Parathyroid adenoma (tissue), 2 donors: ENCODE measurements at regions not wholly inside any gene's neighbourhood (a gene's known extent, or its start where the extent isn't known, plus 50 kb on each side); places are given as distances from the start of the nearest gene placed in this dataset.

Source experiments
- H2AFZ ChIP-seq: fragments of 300-600 bp; sonication (generic); one replicate; pipeline ENCODE4 v1.7.0; 2017; ENCODE audit warnings: antibody characterized with exemption, mild to moderate bottlenecking
- H3K27ac ChIP-seq: fragments of 300-600 bp; sonication (generic); one replicate; pipeline ENCODE4 v1.7.0; 2017
- H3K27me3 ChIP-seq: fragments of 300-600 bp; sonication (generic); one replicate; pipeline ENCODE4 v1.7.0; 2017; ENCODE audit warnings: low read length; ENCODE audit not compliant: control insufficient read depth, insufficient read depth
- H3K36me3 ChIP-seq: fragments of 300-600 bp; sonication (generic); one replicate; pipeline ENCODE4 v1.7.0; 2017; ENCODE audit warnings: low read length; ENCODE audit not compliant: control insufficient read depth, insufficient read depth
- H3K4me1 ChIP-seq: fragments of 300-600 bp; sonication (generic); one replicate; pipeline ENCODE4 v1.7.0; 2017; ENCODE audit warnings: control low read depth
- H3K4me2 ChIP-seq: fragments of 300-600 bp; sonication (generic); one replicate; pipeline ENCODE4 v1.7.0; 2017; ENCODE audit warnings: low read length
- H3K4me3 ChIP-seq: fragments of 300-600 bp; sonication (generic); one replicate; pipeline ENCODE4 v1.7.0; 2017; ENCODE audit warnings: low read depth, low read length
- H3K79me2 ChIP-seq: fragments of 300-600 bp; sonication (generic); one replicate; pipeline ENCODE4 v1.7.0; 2017; ENCODE audit warnings: control low read depth
- H3K9ac ChIP-seq: fragments of 300-600 bp; sonication (generic); one replicate; pipeline ENCODE4 v1.7.0; 2017; ENCODE audit warnings: mild to moderate bottlenecking
- H3K9me3 ChIP-seq: fragments of 300-600 bp; sonication (generic); one replicate; pipeline ENCODE4 v1.7.0; 2017; ENCODE audit warnings: low read length; ENCODE audit not compliant: control insufficient read depth
- CTCF ChIP-seq: fragments of 300-600 bp; sonication (generic); IDR thresholded peaks from one replicate; pipeline ENCODE4 v1.7.0; 2017; ENCODE audit warnings: antibody characterized with exemption, mild to moderate bottlenecking
- donor health status: primary hyperparathyroidism.

GRCh38 chr14:39739796-39740195 lies 307.6 kb upstream of the FBXO33 start:
- Histone ChIP-seq H3K27ac (no peak overlapping the region), H3K36me3 (no peaks in the 10 kb centered on the region)

GRCh38 chr14:39734306-39734705 lies 302.1 kb upstream of the FBXO33 start:
- TF ChIP-seq CTCF = no peak

More at GRCh38 chr14:39739796-39740195, 307.6 kb upstream of the FBXO33 start:
- H3K79me2 ChIP-seq = no peaks in the 10 kb centered on the region
- TF ChIP-seq CTCF = no peak
- H3K27me3 ChIP-seq = no peaks in the 10 kb centered on the region
- H3K4me2 ChIP-seq = no peak overlapping the region
- H3K9me3 ChIP-seq = no peaks in the 10 kb centered on the region
- no peaks in the 10 kb centered on the region for H3K4me1 ChIP-seq
- H3K9ac ChIP-seq = no peak overlapping the region
- H3K4me3 ChIP-seq = no peak overlapping the region
- H2AFZ ChIP-seq = no peak overlapping the region

GRCh38 chr14:39733741-39734140 lies 301.5 kb upstream of the FBXO33 start:
- no peak for TF ChIP-seq CTCF
- H3K9me3 ChIP-seq = no peaks in the 10 kb centered on the region

More at GRCh38 chr14:39734306-39734705, 302.1 kb upstream of the FBXO33 start:
- no peaks in the 10 kb centered on the region for H3K27me3 ChIP-seq
- H3K79me2 ChIP-seq = no peaks in the 10 kb centered on the region
- no peak overlapping the region for H3K9ac ChIP-seq
- no peaks in the 10 kb centered on the region for H3K4me1 ChIP-seq
- H3K36me3 ChIP-seq = no peaks in the 10 kb centered on the region
- no peak overlapping the region for H3K4me3 ChIP-seq
- H3K4me2 ChIP-seq = no peak overlapping the region
- H2AFZ ChIP-seq = no peak overlapping the region
- no peak overlapping the region for H3K27ac ChIP-seq
- H3K9me3 ChIP-seq = no peaks in the 10 kb centered on the region

GRCh38 chr14:39731912-39732311 lies 299.7 kb upstream of the FBXO33 start:
- H3K4me2 ChIP-seq = no peak overlapping the region
- no peaks in the 10 kb centered on the region for H3K79me2 ChIP-seq
- H3K4me1 ChIP-seq = no peaks in the 10 kb centered on the region
- H3K27ac ChIP-seq = no peak overlapping the region
- no peaks in the 10 kb centered on the region for H3K27me3 ChIP-seq
- TF ChIP-seq CTCF = no peak
- no peak overlapping the region for H3K9ac ChIP-seq
- H2AFZ ChIP-seq = no peak overlapping the region
- no peaks in the 10 kb centered on the region for H3K9me3 ChIP-seq
- H3K4me3 ChIP-seq = no peak overlapping the region
- no peaks in the 10 kb centered on the region for H3K36me3 ChIP-seq

More at GRCh38 chr14:39733741-39734140, 301.5 kb upstream of the FBXO33 start:
- Histone ChIP-seq H3K79me2 (no peaks in the 10 kb centered on the region), H3K36me3 (no peaks in the 10 kb centered on the region), H3K27me3 (no peaks in the 10 kb centered on the region), H3K4me1 (no peaks in the 10 kb centered on the region), H3K27ac (no peak overlapping the region), H3K4me2 (no peak overlapping the region), H2AFZ (no peak overlapping the region), H3K4me3 (no peak overlapping the region), H3K9ac (no peak overlapping the region)

GRCh38 chr14:39726563-39726962 lies 294.3 kb upstream of the FBXO33 start:
- H2AFZ ChIP-seq = no peak overlapping the region
- H3K27ac ChIP-seq = no peak overlapping the region
- no peaks in the 10 kb centered on the region for H3K36me3 ChIP-seq
- no peaks in the 10 kb centered on the region for H3K4me1 ChIP-seq
- no peak for TF ChIP-seq CTCF
- no peak overlapping the region for H3K9ac ChIP-seq
- no peaks in the 10 kb centered on the region for H3K79me2 ChIP-seq
- H3K4me2 ChIP-seq = no peak overlapping the region
- no peak overlapping the region for H3K4me3 ChIP-seq
- H3K27me3 ChIP-seq = no peaks in the 10 kb centered on the region
- no peaks in the 10 kb centered on the region for H3K9me3 ChIP-seq
